ENCODE measurements at regions not wholly inside any gene's neighbourhood (a gene's known extent, or its start where the extent isn't known, plus 50 kb on each side); places are given as distances from the start of the nearest gene placed in this dataset.

DNA sequence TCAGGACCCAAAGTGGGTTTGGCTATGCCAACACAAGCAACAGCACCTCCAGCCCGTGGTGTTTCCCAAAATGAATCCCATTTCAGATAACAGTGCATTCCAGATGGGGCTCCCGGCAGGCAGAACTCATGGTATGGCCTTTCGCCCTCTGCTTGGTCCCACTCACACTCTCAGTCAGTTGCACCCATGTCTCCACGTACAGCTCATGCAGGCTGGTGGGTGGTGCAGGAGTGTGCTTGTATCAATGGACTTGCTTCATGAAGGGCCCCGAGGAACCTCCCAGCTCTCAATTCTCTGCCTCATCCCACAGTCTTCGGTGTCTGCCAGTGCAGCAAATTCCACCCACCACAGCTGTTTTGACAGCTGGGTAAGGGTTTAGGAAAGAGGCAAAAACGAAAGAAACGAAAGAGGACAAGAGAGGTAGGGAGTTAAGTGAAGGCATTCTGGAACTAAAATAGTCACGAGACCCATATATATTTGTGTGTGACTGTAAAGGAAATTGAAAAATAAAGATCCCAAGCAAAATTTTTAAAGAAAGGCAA is 278.1 kb downstream of the DCDC2C start:
- TF ChIP-seq POLR2A (IDR thresholded peaks at IDR 0.05) = no peak
- TF ChIP-seq, protein P1, sequence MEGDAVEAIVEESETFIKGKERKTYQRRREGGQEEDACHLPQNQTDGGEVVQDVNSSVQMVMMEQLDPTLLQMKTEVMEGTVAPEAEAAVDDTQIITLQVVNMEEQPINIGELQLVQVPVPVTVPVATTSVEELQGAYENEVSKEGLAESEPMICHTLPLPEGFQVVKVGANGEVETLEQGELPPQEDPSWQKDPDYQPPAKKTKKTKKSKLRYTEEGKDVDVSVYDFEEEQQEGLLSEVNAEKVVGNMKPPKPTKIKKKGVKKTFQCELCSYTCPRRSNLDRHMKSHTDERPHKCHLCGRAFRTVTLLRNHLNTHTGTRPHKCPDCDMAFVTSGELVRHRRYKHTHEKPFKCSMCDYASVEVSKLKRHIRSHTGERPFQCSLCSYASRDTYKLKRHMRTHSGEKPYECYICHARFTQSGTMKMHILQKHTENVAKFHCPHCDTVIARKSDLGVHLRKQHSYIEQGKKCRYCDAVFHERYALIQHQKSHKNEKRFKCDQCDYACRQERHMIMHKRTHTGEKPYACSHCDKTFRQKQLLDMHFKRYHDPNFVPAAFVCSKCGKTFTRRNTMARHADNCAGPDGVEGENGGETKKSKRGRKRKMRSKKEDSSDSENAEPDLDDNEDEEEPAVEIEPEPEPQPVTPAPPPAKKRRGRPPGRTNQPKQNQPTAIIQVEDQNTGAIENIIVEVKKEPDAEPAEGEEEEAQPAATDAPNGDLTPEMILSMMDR (IDR thresholded peaks at IDR 0.05) = no peak
